Panc1 (cell line): ENCODE measurements at regions not wholly inside any gene's neighbourhood (a gene's known extent, or its start where the extent isn't known, plus 50 kb on each side); places are given as distances from the start of the nearest gene placed in this dataset.

Source experiments
- ATAC-seq: fragments of 200-7000 bp; cut with Tn5 transposase; 2 replicates; pipeline ENCODE4 v1.9.1; 2020; ENCODE audit warnings: mild to moderate bottlenecking, moderate library complexity
- BruUV-seq: library from RNA; stranded (reverse); fragments of 400-500 nt; replicated peaks from 2 replicates; lab custom pipeline; 2021; lab: Mats Ljungman, UMichigan
- CTCF ChIA-PET: fragments of 300-600 bp; sonication (Branson Sonifier 250); formaldehyde crosslinking; loops from one replicate; lab custom pipeline; 2022; ENCODE audit warnings: antibody characterized with exemption; lab: Charles Lee
- POLR2A ChIA-PET: fragments of 300-600 bp; sonication (Branson Sonifier 250); formaldehyde crosslinking; loops from one replicate; lab custom pipeline; 2022; ENCODE audit warnings: antibody characterized with exemption; lab: Charles Lee
- DNase-seq: peaks from one replicate; pipeline ENCODE4 v3.0.0-alpha.2; 2010; ENCODE audit warnings: low read depth, low spot score
- H3K27ac ChIP-seq: 2 replicates; pipeline ENCODE4 v1.5.1; 2011; ENCODE audit warnings: mild to moderate bottlenecking, low read length, inconsistent platforms
- H3K27me3 ChIP-seq: fragments of 200-500 bp; sonication (Bioruptor generic); 2 replicates; pipeline ENCODE4 v1.6.0; 2014; ENCODE audit warnings: low read length, inconsistent platforms; ENCODE audit not compliant: control insufficient read depth, insufficient read depth
- H3K36me3 ChIP-seq: fragments of 200-500 bp; sonication (Bioruptor generic); 2 replicates; pipeline ENCODE4 v1.5.1; 2014; ENCODE audit warnings: inconsistent platforms, mild to moderate bottlenecking, low read length, moderate library complexity; ENCODE audit not compliant: control insufficient read depth, insufficient read depth
- H3K4me1 ChIP-seq: 2 replicates; pipeline ENCODE4 v1.5.1; 2011; ENCODE audit warnings: inconsistent platforms, mild to moderate bottlenecking, low read length, moderate library complexity; ENCODE audit not compliant: control insufficient read depth, insufficient read depth
- H3K4me3 ChIP-seq, 2 experiments: 2 replicates each; pipeline ENCODE4 v1.5.1; 2011 to 2012; ENCODE audit warnings: low read depth in 2 of 2, low read length in 2 of 2, mild to moderate bottlenecking in 2 of 2, inconsistent platforms in 1 of 2, moderate library complexity in 1 of 2
- H3K9me3 ChIP-seq: fragments of 200-500 bp; sonication (Bioruptor generic); 2 replicates; pipeline ENCODE4 v1.5.1; 2014; ENCODE audit warnings: low read depth, mild to moderate bottlenecking, inconsistent platforms, low read length, moderate library complexity; ENCODE audit not compliant: control insufficient read depth, insufficient read depth
- CTCF ChIP-seq: fragments of 450-650 bp; IDR thresholded peaks from 2 replicates; pipeline ENCODE4 v1.5.1; 2017; ENCODE audit warnings: mild to moderate bottlenecking
- POLR2AphosphoS5 ChIP-seq: IDR thresholded peaks from 2 replicates; pipeline ENCODE4 v1.6.1; 2012; ENCODE audit warnings: mild to moderate bottlenecking, low read depth, low read length, moderate library complexity
- REST ChIP-seq, 2 experiments: IDR thresholded peaks; 2 replicates each; pipeline ENCODE4 v1.6.1; 2011 to 2012; ENCODE audit warnings: low read depth in 2 of 2, control low read depth in 1 of 2, low read length in 1 of 2, mild to moderate bottlenecking in 1 of 2, moderate library complexity in 1 of 2; ENCODE audit not compliant: insufficient read depth in 1 of 2
- SIN3A ChIP-seq: IDR thresholded peaks from 2 replicates; pipeline ENCODE4 v1.6.1; 2012; ENCODE audit warnings: low read depth, mild to moderate bottlenecking, low read length, moderate library complexity, borderline replicate concordance; ENCODE audit not compliant: insufficient read depth
- TCF7L2 ChIP-seq: IDR thresholded peaks from 2 replicates; pipeline ENCODE4 v1.6.1; 2011; ENCODE audit warnings: mild to moderate bottlenecking, low read depth, low read length, inconsistent platforms
- in situ Hi-C: cut with HindIII; loops from 2 replicates; pipeline ENCODE4 v1.10.0; 2016; ENCODE audit warnings: low sequenced_read_pairs, low pct_unique_long_range_greater_than_20kb
- intact Hi-C: fragments of 100-400 bp; cut with micrococcal nuclease; formaldehyde crosslinking; loops from one replicate; pipeline ENCODE4 v1.10.0; 2022; ENCODE audit not compliant: unreplicated experiment

DNA sequence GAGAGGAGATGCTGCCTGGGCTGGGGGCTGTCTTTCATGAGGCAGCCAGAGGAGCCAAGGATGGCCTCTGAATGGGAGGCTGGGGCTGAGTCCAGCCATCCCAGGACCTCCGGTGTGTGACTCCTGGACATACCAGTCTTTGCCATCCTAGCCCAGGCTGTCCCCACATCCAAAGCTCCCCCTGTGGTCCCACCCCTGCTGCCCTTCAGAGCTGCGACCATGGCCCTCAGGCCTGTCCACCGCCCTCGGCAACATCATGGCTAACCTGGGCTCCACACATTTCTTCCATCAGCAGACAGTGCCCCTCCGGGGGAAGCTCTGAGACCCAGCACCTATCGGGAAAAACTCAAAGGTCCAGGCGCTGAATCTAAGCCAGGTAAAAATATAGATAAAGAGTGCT lies 324.4 kb downstream of the MN1 start:
- ChIA-PET POLR2A (no interaction called here), CTCF (no interaction called here)
- no peak for ATAC-seq
- Histone ChIP-seq H3K36me3 (no peaks in the 10 kb centered on the region), H3K27me3 (no peaks in the 10 kb centered on the region), H3K27ac (no peak overlapping the region), H3K4me1 (peaks cover 8% of the 10 kb centered on the region; the same call in 1 of the 2 replicates), H3K9me3 (no peaks in the 10 kb centered on the region), H3K4me3 (no peak overlapping the region)
- TF ChIP-seq TCF7L2 = no peak
- TF ChIP-seq REST (IDR thresholded peaks at IDR 0.05; ENCODE audit: insufficient read depth in 1 of 2, low read depth in 2 of 2, low read length in 1 of 2) = no peak
- TF ChIP-seq CTCF = no peak
- TF ChIP-seq POLR2AphosphoS5 = no peak
- TF ChIP-seq SIN3A = no peak
- no peak for DNase-seq
- intact Hi-C loops (no loop called here), in situ Hi-C loops (no loop called here)
- BruUV-seq = no TSS peak

GRCh38 chr22:27480487-27480886 lies 321.1 kb downstream of the MN1 start:
- Histone ChIP-seq H3K27me3 (no peaks in the 10 kb centered on the region), H3K9me3 (no peaks in the 10 kb centered on the region), H3K4me1 (no peaks in the 10 kb centered on the region; the same call in 1 of the 2 replicates), H3K4me3 (no peak overlapping the region), H3K36me3 (no peaks in the 10 kb centered on the region), H3K27ac (no peak overlapping the region)
- ChIA-PET POLR2A (no interaction called here), CTCF (no interaction called here)
- in situ Hi-C loops = no loop called here
- BruUV-seq = no TSS peak
- ATAC-seq (no peak; the same call in 1 of the 2 replicates), DNase-seq (no peak)
- TF ChIP-seq TCF7L2 (no peak), REST (IDR thresholded peaks at IDR 0.05; ENCODE audit: insufficient read depth in 1 of 2, low read depth in 2 of 2, low read length in 1 of 2) (no peak), POLR2AphosphoS5 (no peak), CTCF (no peak), SIN3A (no peak)
- intact Hi-C loops = no loop called here
